ENCODE measurements at regions not wholly inside any gene's neighbourhood (a gene's known extent, or its start where the extent isn't known, plus 50 kb on each side); places are given as distances from the start of the nearest gene placed in this dataset.

DNA sequence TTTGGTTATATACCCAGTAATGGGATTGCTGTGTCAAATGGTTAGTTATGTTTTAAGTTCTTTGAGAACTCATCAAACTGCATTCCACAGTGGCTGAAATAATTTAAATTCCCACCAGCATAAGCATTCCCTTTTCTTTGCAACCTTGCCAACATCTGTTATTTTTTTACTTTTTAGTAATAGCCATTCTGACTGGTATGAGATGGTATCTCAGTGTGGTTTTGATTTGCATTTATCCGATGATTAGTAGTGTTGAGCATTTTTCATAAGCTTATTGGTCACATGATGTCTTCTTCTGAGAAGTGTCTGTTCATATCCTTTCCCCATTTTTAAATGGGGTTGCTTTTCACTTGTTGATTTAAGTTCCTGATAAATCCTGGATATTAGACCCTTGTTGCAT lies 435.7 kb upstream of the RIOK2 start:
- TF ChIP-seq POLR2AphosphoS5 (IDR thresholded peaks at IDR 0.05; ENCODE audit: low read depth, low read length) (no peak), SIN3A (IDR thresholded peaks at IDR 0.05; ENCODE audit: borderline replicate concordance, insufficient read depth, low read length) (no peak), TAF1 (IDR thresholded peaks at IDR 0.05; ENCODE audit: borderline replicate concordance, insufficient read depth, low read length) (no peak)
- TF ChIP-seq, protein P1, sequence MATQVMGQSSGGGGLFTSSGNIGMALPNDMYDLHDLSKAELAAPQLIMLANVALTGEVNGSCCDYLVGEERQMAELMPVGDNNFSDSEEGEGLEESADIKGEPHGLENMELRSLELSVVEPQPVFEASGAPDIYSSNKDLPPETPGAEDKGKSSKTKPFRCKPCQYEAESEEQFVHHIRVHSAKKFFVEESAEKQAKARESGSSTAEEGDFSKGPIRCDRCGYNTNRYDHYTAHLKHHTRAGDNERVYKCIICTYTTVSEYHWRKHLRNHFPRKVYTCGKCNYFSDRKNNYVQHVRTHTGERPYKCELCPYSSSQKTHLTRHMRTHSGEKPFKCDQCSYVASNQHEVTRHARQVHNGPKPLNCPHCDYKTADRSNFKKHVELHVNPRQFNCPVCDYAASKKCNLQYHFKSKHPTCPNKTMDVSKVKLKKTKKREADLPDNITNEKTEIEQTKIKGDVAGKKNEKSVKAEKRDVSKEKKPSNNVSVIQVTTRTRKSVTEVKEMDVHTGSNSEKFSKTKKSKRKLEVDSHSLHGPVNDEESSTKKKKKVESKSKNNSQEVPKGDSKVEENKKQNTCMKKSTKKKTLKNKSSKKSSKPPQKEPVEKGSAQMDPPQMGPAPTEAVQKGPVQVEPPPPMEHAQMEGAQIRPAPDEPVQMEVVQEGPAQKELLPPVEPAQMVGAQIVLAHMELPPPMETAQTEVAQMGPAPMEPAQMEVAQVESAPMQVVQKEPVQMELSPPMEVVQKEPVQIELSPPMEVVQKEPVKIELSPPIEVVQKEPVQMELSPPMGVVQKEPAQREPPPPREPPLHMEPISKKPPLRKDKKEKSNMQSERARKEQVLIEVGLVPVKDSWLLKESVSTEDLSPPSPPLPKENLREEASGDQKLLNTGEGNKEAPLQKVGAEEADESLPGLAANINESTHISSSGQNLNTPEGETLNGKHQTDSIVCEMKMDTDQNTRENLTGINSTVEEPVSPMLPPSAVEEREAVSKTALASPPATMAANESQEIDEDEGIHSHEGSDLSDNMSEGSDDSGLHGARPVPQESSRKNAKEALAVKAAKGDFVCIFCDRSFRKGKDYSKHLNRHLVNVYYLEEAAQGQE (IDR thresholded peaks at IDR 0.05; ENCODE audit: insufficient read depth in 1 of 2, low read depth in 2 of 2, low read length in 2 of 2) = no peak
